ENCODE measurements at regions not wholly inside any gene's neighbourhood (a gene's known extent, or its start where the extent isn't known, plus 50 kb on each side); places are given as distances from the start of the nearest gene placed in this dataset.
"Not testable (repeated sequence)": the region's sequence is repeated elsewhere in the genome, so short reads cannot be mapped to it uniquely, and the experiment has no call there.

- in situ Hi-C loops (cut with MboI; ENCODE audit: low sequenced_read_pairs, unreplicated experiment) = no loop called here
- DNase-seq (ENCODE audit: low spot score) = no peak
- TF ChIP-seq CTCF (IDR thresholded peaks at IDR 0.05; ENCODE audit: borderline replicate concordance, control extremely low read depth, extremely low read depth, insufficient read depth, missing control alignments) = no peak
Observed at GRCh38 chr5:10019236-10019635, 230.5 kb downstream of the ATPSCKMT start.

GRCh38 chr5:10018201-10019069 lies 231.3 kb downstream of the ATPSCKMT start:
- TF ChIP-seq CTCF (IDR thresholded peaks at IDR 0.05; ENCODE audit: borderline replicate concordance, control extremely low read depth, extremely low read depth, insufficient read depth, missing control alignments) = no peak
- DNase-seq (ENCODE audit: low spot score) = no peak
- in situ Hi-C loops (cut with MboI; ENCODE audit: low sequenced_read_pairs, unreplicated experiment) = no loop called here

GRCh38 chr5:10017786-10018185 lies 231.9 kb downstream of the ATPSCKMT start:
- no peak for TF ChIP-seq CTCF (IDR thresholded peaks at IDR 0.05; ENCODE audit: borderline replicate concordance, control extremely low read depth, extremely low read depth, insufficient read depth, missing control alignments)
- in situ Hi-C loops (cut with MboI; ENCODE audit: low sequenced_read_pairs, unreplicated experiment) = no loop called here
- DNase-seq (ENCODE audit: low spot score) = no peak

- DNase-seq (ENCODE audit: low spot score); in situ Hi-C loops (cut with MboI; ENCODE audit: low sequenced_read_pairs, unreplicated experiment): not testable (repeated sequence)
Observed at GRCh38 chr5:10016559-10016958, 233.1 kb downstream of the ATPSCKMT start.

GRCh38 chr5:10015681-10016080 lies 234.0 kb downstream of the ATPSCKMT start:
- in situ Hi-C loops (cut with MboI; ENCODE audit: low sequenced_read_pairs, unreplicated experiment); DNase-seq (ENCODE audit: low spot score): not testable (repeated sequence)

GRCh38 chr5:10009802-10010201 lies 239.9 kb downstream of the ATPSCKMT start:
- in situ Hi-C loops (cut with MboI; ENCODE audit: low sequenced_read_pairs, unreplicated experiment) = no loop called here
- no peak for DNase-seq (ENCODE audit: low spot score)
- TF ChIP-seq CTCF (IDR thresholded peaks at IDR 0.05; ENCODE audit: borderline replicate concordance, control extremely low read depth, extremely low read depth, insufficient read depth, missing control alignments) = no peak

- TF ChIP-seq CTCF (IDR thresholded peaks at IDR 0.05; ENCODE audit: borderline replicate concordance, control extremely low read depth, extremely low read depth, insufficient read depth, missing control alignments) = no peak
- DNase-seq (ENCODE audit: low spot score) = no peak
- in situ Hi-C loops (cut with MboI; ENCODE audit: low sequenced_read_pairs, unreplicated experiment) = no loop called here
Observed at GRCh38 chr5:9987101-9987500, 262.6 kb downstream of the ATPSCKMT start.
